HCT116 (cell line): ENCODE measurements at regions not wholly inside any gene's neighbourhood (a gene's known extent, or its start where the extent isn't known, plus 50 kb on each side); places are given as distances from the start of the nearest gene placed in this dataset.
A peak's percentile ranks its signal among the peaks of the same experiment; 100 is the strongest.

ENCODE experiments used
- ATAC-seq: fragments of 200-7000 bp; cut with Tn5 transposase; 2 replicates; pipeline ENCODE4 v1.9.1; 2020; ENCODE audit warnings: mild to moderate bottlenecking, moderate library complexity
- BruUV-seq: library from RNA; stranded (reverse); fragments of 400-500 nt; replicated peaks from 2 replicates; lab custom pipeline; 2021; lab: Mats Ljungman, UMichigan
- CTCF ChIA-PET: fragments of 300-600 bp; sonication (Branson Sonifier 250); formaldehyde crosslinking; loops from one replicate; lab custom pipeline; 2021; ENCODE audit warnings: antibody characterized with exemption; lab: Charles Lee
- POLR2A ChIA-PET: fragments of 300-600, 350-600 bp; sonication (Branson Sonifier 250); formaldehyde crosslinking; loops from one replicate; lab custom pipeline; 2021; ENCODE audit warnings: antibody characterized with exemption; lab: Charles Lee
- RAD21 ChIA-PET, 2 experiments: fragments of 300-600 bp; sonication (Branson Sonifier 250); formaldehyde crosslinking; loops; one replicate each; lab custom pipeline; 2023; ENCODE audit warnings: low total read pairs in 2 of 2; ENCODE audit not compliant: uncharacterized antibody in 2 of 2, unreplicated experiment in 2 of 2, low non-redundant PET in 1 of 2; lab: Charles Lee
- DNase-seq: peaks from one replicate; pipeline ENCODE4 v3.0.0-alpha.2; 2010; ENCODE audit warnings: low read depth, low spot score
- H2AFZ ChIP-seq: fragments of 200-600 bp; shearing (Covaris generic), sonication (generic); 2 replicates; pipeline ENCODE4 v1.6.1; 2017; ENCODE audit warnings: low read depth, mixed run types, mixed read lengths, antibody characterized with exemption, low read length; ENCODE audit not compliant: poor library complexity, severe bottlenecking
- H3K27ac ChIP-seq: 2 replicates; pipeline ENCODE4 v1.5.1; 2012; ENCODE audit warnings: low read depth, low read length
- H3K27me3 ChIP-seq: fragments of 200-600 bp; sonication (generic); 2 replicates; pipeline ENCODE4 v1.6.1; 2016; ENCODE audit warnings: mixed run types, low read length, mixed read lengths; ENCODE audit not compliant: insufficient read depth
- H3K36me3 ChIP-seq, 2 experiments: fragments of 200-500 bp in 1 of 2; fragments of 200-600 bp in 1 of 2; sonication (Bioruptor generic) in 1 of 2; sonication (generic) in 1 of 2; 2 replicates each; pipeline versions ENCODE4 v1.5.1 to v1.6.1; 2014 to 2016; ENCODE audit warnings: low read length in 2 of 2, inconsistent platforms in 1 of 2, mixed read lengths in 1 of 2, mixed run types in 1 of 2; ENCODE audit not compliant: insufficient read depth in 2 of 2, control insufficient read depth in 1 of 2
- H3K4me1 ChIP-seq, 2 experiments: fragments of 200-600 bp in 1 of 2; sonication (generic) in 1 of 2; 2 replicates each; pipeline versions ENCODE4 v1.5.1 to v1.6.1; 2012 to 2017; ENCODE audit warnings: low read length in 2 of 2, inconsistent platforms in 1 of 2, mild to moderate bottlenecking in 1 of 2, mixed read lengths in 1 of 2, mixed run types in 1 of 2, moderate library complexity in 1 of 2; ENCODE audit not compliant: insufficient read depth in 2 of 2, control insufficient read depth in 1 of 2
- H3K4me2 ChIP-seq: fragments of 200-600 bp; sonication (generic); 2 replicates; pipeline ENCODE4 v1.6.1; 2017; ENCODE audit warnings: mixed run types, low read length, mixed read lengths
- H3K4me3 ChIP-seq, 2 experiments: fragments of 200-600 bp in 1 of 2; sonication (generic) in 1 of 2; replicated peaks in 1 of 2; 2 replicates each; pipeline ENCODE4 v1.5.1; 2011 to 2016; ENCODE audit warnings: low read length in 2 of 2, control low read depth in 1 of 2, low read depth in 1 of 2, mild to moderate bottlenecking in 1 of 2, mixed read lengths in 1 of 2, mixed run types in 1 of 2
- H3K79me2 ChIP-seq: fragments of 200-600 bp; sonication (generic); 2 replicates; pipeline ENCODE4 v1.6.1; 2017; ENCODE audit warnings: mild to moderate bottlenecking, mixed run types, low read length, moderate library complexity, mixed read lengths; ENCODE audit not compliant: insufficient read depth
- H3K9ac ChIP-seq: fragments of 200-600 bp; sonication (generic); 2 replicates; pipeline ENCODE4 v1.6.1; 2016; ENCODE audit warnings: low read length, mixed read lengths
- H3K9me2 ChIP-seq: fragments of 200-600 bp; sonication (generic), shearing (Covaris generic); 2 replicates; pipeline ENCODE4 v1.6.1; 2017; ENCODE audit warnings: mixed run types, mild to moderate bottlenecking, moderate library complexity; ENCODE audit not compliant: insufficient read depth
- H3K9me3 ChIP-seq, 2 experiments: fragments of 200-500 bp in 1 of 2; fragments of 200-600 bp in 1 of 2; sonication (Bioruptor generic) in 1 of 2; sonication (generic) in 1 of 2; 2 replicates each; pipeline ENCODE4 v1.6.1; 2014 to 2017; ENCODE audit warnings: low read length in 2 of 2, mixed read lengths in 2 of 2, inconsistent platforms in 1 of 2, low read depth in 1 of 2, mild to moderate bottlenecking in 1 of 2, mixed run types in 1 of 2, moderate library complexity in 1 of 2; ENCODE audit not compliant: control insufficient read depth in 1 of 2, insufficient read depth in 1 of 2
- H4K20me1 ChIP-seq: fragments of 200-600 bp; sonication (generic), shearing (Covaris generic); 2 replicates; pipeline ENCODE4 v1.6.1; 2017; ENCODE audit warnings: mixed run types, mild to moderate bottlenecking, moderate library complexity; ENCODE audit not compliant: insufficient read depth
- EGR1 ChIP-seq: IDR thresholded peaks from 2 replicates; pipeline ENCODE4 v1.6.1; 2012; ENCODE audit warnings: low read depth
- ELF1 ChIP-seq: IDR thresholded peaks from 2 replicates; pipeline ENCODE4 v1.6.1; 2012; ENCODE audit warnings: low read depth, borderline replicate concordance
- MAX ChIP-seq: IDR thresholded peaks from 2 replicates; pipeline ENCODE4 v1.6.1; 2012
- POLR2AphosphoS5 ChIP-seq: IDR thresholded peaks from 2 replicates; pipeline ENCODE4 v1.6.1; 2011; ENCODE audit warnings: mild to moderate bottlenecking, low read depth, low read length, moderate library complexity
- REST ChIP-seq: IDR thresholded peaks from 2 replicates; pipeline ENCODE4 v1.6.1; 2012; ENCODE audit warnings: low read depth
- SP1 ChIP-seq: IDR thresholded peaks from 2 replicates; pipeline ENCODE4 v1.6.1; 2012; ENCODE audit warnings: low read depth
- ZFX ChIP-seq: fragments of 450-650 bp; IDR thresholded peaks from 2 replicates; pipeline ENCODE4 v1.6.1; 2017
- intact Hi-C: fragments of 100-400 bp; cut with micrococcal nuclease; formaldehyde crosslinking; loops from 2 replicates; pipeline ENCODE4 v1.10.0; 2022

GRCh38 chr3:30435861-30436331, 170.5 kb upstream of the TGFBR2 start:
- POLR2A ChIA-PET, result no interaction called here
- Histone ChIP-seq H3K9me2 (no peaks in the 10 kb centered on the region), H3K9me3 (no peaks in the 10 kb centered on the region), H3K9ac (no peak overlapping the region), H4K20me1 (no peaks in the 10 kb centered on the region), H2AFZ (peak overlapping the region; percentile 68), H3K79me2 (no peaks in the 10 kb centered on the region), H3K27ac (no peak overlapping the region), H3K4me3 (no peak overlapping the region), H3K36me3 (no peaks in the 10 kb centered on the region), H3K4me1 (peaks cover 4 to 6% of the 10 kb centered on the region in 2 experiments; a peak in 2 of 4 replicates), H3K27me3 (no peaks in the 10 kb centered on the region), H3K4me2 (no peak overlapping the region)
- intact Hi-C loops, result no loop called here
- no peak for DNase-seq
- ATAC-seq, result no peak
- CTCF ChIA-PET, result no interaction called here
- TF ChIP-seq ELF1 (no peak), SP1 (no peak), REST (no peak), ZFX (no peak), POLR2AphosphoS5 (no peak), MAX (no peak), EGR1 (no peak)
- RAD21 ChIA-PET, result interaction anchor here in 1 of 2 experiments (0.6 kb wide), 1 partner anchor 21 kb away, joined by 3 read pairs; no protein-coding TSS in a partner anchor
- no TSS peak for BruUV-seq
